ENCODE measurements at regions not wholly inside any gene's neighbourhood (a gene's known extent, or its start where the extent isn't known, plus 50 kb on each side); places are given as distances from the start of the nearest gene placed in this dataset.

DNA sequence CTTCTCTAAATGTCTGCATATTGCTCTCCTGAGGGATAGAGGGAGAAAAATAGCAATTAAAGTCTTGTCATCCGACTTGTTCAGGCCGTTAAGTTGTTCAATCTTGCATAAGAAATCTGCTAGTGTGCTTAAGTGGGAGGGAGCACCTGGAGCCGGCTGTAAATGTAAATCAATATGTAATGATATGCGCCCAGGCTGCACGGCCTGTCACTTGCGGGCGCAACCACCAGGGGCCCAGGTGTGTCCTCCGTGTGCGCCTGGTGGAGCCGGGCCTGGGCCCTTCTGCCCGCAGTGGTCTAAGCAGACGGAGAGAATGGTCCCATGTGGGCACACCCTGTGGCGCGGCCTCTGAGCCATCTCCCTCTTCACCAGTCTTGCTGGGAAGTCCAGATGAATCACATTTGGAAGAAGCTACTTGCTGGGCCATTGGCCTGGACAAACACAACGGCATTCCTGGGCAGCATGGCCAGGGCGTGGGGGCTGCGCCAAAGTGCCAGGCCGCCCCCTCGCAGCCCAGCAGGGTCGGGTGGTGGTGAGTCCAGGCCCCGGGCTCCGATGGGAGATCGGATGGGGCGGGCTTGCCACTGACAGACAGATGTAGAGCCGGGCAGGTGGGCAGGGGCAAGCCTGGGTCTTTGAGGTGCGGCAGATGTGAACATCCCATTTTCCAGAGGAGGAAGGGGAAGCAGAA lies 193.3 kb upstream of the C14orf180 start:
- TF ChIP-seq POLR2A (IDR thresholded peaks at IDR 0.05; ENCODE audit: low read length) (no peak), GATA1 (IDR thresholded peaks at IDR 0.05; ENCODE audit: low read depth, low read length) (no peak)

Measured in erythroblast (primary cell).